ENCODE measurements at regions not wholly inside any gene's neighbourhood (a gene's known extent, or its start where the extent isn't known, plus 50 kb on each side); places are given as distances from the start of the nearest gene placed in this dataset.
"Not testable (repeated sequence)": the region's sequence is repeated elsewhere in the genome, so short reads cannot be mapped to it uniquely, and the experiment has no call there.

DNA sequence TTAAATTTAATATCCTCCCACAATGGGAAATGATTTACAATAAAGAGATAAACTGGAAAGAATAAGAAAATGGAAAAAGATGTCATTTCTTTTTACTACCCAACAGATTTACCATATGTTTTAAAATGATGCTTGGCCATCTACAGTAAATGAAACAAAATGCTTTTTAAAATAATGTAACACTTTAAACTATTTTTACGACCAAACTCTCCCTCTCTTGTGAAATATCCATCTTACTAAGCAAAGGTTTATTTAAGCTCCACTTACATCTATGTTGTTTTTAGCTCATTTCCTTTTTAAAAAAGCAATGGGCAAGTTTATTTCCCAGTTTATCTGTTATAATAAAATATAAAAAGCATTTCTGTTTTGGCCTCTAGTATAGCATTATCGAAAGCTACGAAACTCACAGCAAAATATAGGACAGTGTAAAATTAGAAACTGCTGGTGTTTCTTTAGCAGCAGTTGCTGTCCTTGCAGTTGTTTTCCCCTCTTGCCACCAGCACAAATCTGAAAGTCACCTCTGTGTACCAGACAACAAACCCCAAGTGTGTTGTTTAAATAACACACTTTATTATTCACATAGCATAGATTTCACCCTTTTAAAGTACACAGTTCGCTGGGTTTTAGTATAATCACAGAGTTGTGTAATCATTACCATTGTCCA lies 195.1 kb downstream of the CDRT15L2 start:
- no peak for DNase-seq

DNA sequence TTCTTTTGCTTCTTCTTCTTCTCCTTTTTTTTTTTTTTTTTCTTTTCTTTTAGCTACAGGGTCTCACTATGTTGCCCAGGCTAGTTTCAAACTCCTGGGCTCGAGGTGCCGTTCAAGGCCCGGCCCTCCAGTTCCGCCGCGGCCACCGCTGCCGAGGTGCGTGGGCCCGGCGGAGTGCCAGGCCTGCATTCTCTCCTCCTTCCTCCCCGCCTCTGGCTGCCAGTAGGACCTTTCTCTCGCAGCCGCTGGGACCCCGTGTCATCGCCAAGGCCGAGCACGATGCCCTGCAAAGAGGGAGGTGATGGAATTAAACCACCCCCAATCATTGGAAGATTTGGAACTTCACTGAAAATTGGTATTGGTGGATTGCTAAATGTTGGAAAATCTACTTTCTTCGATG lies 195.8 kb downstream of the CDRT15L2 start:
- DNase-seq = no peak

DNA sequence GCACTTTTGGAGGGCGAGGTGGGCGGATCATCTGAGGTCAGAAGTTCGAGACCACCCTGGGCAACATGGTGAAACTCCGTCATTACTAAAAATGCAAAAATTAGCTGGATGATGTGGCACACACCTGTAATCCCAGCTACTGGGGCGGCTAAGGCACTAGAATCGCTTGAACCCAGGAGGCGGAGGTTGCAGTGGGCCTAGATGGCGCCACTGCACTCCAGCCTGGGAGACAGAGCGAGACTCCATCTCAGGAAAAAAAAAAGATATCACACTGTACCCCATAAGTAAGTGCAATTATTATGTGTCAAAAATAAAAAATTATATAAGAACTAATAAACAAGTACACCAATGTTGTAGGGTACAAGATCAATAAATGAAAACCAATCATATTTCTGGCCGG lies 200.0 kb downstream of the CDRT15L2 start:
- DNase-seq = no peak

DNA sequence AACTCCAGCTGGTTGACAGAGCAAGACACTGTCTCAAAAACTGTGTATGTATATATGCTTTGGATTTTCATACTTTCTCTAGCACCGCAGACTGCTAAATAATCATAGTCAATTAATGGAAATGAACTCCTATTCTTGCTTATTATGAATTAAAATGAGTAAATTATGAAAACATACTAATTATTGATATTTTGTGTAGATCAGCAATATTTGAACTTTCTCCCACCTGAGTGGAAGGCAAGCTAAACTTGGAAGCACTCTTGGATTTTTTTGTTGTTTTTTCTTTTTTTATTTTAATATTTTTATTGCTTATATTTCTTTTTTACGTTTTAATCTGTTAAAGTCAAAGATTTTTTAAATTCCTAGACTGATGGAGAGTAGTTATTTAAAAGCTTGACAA lies 201.7 kb downstream of the CDRT15L2 start:
- no peak for DNase-seq

DNA sequence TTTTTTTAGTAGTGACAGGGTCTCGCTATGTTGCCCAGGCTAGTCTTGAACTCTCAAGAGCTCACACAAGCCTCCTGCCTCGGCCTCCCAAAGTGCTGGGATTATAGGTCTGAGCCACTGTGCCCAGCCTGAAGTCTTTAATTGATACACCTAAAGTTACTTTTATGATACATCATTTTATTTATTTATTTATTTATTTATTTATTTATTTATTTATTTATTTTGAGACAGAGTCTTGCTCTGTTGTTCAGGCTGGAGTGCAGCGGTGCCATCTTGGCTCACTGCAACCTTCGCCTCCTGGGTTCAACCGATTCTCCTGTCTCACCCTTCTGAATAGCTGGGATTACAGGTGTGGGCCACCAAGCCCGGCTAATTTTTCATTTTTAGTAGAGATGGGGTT lies 202.3 kb downstream of the CDRT15L2 start:
- DNase-seq = not testable (repeated sequence)

DNA sequence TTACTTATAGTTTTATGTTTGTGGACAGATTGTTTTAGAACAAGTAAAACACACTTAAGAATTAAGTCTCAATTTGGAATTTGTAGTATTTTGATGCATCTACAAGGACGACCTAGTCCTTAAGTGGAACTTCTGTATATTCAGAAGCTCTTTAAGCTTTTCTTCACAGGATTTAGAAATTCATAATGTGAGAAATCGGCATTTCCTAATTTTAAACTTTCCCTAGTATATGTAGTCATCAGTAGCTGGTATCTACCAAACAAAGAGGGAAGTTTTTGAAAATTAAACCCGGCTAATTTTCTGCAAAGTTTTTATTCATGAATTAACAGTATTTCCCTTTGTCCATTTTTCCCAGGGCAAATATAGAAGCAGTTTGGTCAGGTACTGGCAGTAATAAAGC lies 203.6 kb downstream of the CDRT15L2 start:
- no peak for DNase-seq

DNA sequence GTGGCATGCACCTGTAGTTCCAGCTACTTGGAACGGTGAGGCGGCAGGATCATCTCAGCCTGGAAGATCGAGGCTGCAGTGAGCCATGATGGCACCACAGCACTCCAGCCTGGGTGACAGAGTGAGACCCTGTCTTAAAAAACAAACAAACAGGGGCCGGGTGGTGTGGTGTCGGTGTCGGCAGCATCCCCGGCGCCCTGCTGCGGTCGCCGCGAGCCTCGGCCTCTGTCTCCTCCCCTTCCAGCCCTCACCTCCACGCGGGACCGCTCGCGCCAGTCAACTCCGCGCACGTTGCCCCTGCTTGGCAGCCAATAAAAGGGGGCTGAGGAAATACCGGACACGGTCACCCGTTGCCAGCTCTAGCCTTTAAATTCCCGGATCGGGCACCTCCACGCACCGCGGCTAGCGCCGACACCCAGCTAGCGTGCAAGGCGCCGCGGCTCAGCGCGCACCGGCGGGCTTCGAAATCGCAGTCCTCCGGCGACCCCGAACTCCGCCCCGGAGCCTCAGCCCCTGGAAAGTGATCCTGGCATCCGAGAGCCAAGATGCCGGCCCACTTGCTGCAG lies 204.7 kb downstream of the CDRT15L2 start:
- no peak for DNase-seq

DNA sequence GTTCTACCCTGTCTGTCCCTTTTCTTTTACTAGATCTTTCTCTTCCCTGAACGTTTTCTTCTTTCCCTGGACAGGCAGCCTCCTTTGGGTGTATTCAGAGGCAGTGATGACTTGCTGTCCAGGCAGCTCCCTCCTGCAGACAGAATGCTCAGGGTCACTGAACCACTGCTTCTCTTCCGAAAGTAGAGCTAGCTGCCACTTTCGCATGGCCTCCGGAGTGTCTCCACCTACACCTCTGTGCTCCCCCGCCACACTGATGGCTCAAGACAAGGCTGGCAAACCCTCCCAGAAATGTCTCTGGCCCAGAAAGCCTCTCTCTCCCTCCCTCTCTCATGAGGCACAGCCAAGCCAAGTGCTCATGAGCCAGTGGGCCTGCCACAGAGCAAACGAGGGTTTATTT lies 207.8 kb downstream of the CDRT15L2 start:
- no peak for DNase-seq

DNA sequence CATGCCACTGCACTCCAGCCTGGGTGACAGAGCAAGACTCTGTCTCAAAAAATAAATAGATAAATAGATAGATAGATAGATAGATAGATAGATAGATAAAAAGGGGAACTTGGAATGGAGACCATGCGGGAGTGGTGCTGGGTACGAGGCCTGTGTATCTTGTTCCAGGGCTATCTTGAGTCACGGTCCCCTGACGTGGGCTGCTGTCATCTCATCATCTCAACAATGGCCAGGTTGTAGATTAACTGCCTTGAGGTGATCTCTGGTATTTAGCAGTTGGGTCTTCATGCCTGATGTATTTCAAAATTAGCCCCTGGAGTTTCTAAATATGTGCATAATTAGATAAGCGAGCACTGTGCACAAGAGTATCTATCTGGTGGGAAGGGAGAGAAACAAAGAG lies 212.1 kb downstream of the CDRT15L2 start:
- DNase-seq = no peak

DNA sequence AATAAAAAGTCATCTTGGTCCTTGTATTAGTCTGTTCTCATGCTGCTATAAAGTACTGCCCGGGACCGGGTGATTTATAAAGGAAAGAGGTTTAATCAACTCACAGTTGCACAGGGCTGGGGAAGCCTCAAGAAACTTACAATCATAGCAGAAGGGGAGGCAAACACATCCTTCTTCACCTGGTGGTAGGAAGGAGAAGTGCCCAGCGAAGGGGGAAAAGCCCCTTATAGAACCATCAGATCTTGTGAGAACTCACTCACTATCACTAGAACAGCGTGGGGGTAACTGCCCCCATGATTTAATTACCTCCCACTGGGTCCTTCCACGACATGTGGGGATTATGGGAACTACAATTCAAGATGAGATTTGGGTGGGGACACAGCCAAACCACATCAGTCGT lies 215.0 kb downstream of the CDRT15L2 start:
- DNase-seq = not testable (repeated sequence)

DNA sequence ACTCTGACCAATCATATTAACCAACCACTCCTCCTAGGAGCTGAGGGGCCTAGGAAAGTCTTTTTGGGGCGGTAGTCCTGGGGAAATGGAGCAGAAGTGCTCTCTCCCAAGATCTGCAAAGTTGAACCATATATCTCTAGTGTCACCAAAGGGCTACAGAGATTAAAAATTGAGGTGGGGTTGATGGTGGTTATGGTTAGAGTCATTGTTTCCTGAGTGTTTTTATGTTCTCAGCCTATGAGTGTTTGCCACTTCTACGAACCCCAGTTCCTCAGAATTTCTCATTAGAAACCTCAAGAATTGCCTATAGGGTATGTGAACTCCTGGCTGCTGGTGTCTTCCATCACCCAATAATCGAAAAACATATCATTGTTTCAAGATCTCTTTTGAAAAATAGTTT lies 217.8 kb downstream of the CDRT15L2 start:
- DNase-seq = peak; percentile 0

DNA sequence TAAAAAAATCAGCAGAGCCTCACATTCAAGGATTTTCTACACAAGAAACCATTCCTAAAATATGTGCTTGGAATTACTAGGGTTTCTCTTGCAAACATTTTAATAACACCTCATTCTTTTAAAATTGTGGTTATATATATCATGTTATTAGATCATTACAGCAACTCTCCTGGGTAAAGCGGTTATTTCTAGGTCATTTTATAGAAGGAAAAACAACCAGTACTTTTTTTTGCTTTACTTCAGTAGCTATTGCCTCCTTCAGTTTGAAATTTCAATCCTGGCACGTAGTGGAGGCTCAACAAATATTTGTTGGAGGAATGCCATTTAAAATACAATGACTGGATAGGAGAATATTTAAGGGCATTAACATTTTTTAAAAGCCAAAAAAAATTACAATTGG lies 220.6 kb downstream of the CDRT15L2 start:
- no peak for DNase-seq

DNA sequence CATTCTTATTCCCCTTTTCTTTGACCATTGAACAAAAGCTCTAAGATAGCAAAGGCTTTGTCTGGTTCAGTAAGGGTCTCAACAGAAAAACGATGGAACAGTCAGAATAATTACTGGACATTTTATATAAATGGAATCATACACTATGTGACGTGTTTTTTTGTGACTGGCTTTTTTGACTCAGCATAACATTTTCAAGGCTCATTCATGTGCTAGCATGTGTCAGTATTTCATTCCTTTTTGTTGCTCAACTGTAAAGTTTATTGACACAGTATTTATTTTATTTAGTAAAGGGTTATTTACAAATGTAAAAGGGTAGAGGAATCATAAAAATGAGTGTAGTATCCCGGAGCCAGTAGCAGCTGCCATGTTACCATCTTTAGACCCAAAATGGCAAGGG lies 226.2 kb downstream of the CDRT15L2 start:
- no peak for DNase-seq

DNA sequence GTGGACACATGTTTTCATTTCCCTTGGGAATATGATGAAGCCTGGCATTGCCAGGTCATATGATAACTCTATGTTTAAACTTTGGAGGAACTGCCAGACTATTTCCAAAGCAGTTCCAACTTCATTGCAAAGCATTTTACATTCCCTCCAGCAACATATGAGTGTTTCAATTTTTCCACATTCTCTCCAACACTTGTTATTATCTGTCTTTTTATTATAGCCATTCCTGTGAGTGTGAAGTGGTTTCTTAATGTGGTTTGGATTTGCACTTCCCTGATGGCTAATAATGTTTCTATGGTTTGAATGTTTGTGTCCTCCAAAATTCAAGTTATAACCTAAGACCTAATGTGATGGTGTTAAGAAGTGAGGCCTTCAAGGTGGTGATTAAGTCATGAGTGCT lies 228.0 kb downstream of the CDRT15L2 start:
- DNase-seq = not testable (repeated sequence)

DNA sequence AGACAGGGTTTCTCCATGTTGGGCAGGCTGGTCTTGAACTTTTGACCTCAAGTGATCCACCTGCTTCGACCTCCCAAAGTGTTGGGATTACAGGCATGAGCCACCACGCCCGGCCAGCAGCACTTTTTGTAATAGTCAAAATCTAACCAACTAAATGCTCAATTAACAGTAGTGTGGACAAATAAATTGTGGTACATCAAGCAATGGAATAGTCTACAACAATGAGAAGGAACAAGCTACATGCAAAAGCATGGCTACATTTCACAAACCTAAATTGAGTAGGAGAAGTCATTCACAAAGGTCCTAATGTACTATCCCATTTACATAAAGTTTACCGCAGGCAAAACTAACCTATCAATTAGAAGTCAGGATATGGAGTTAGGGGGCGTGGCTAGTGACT lies 227.4 kb downstream of the USP22 start:
- DNase-seq = not testable (repeated sequence)

DNA sequence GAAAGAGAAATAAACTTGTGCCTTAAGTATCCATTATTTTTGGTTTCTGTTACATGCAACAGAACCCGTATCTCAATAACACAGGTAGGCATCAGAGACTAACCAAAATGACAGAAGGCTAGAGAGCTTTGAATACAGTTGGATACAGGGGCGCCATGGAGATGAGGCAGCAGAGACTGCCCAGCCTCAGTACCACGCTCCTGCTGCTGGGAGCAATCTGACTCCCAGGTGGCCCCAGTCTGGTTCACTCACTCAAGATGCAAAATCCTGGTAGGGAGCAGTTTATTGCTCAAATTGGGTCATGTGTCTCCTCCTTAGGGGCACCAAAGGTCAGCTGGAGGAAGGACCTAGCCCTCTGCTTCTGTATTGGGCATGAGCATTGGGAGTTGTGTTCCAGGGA lies 218.9 kb downstream of the USP22 start:
- no peak for DNase-seq

DNA sequence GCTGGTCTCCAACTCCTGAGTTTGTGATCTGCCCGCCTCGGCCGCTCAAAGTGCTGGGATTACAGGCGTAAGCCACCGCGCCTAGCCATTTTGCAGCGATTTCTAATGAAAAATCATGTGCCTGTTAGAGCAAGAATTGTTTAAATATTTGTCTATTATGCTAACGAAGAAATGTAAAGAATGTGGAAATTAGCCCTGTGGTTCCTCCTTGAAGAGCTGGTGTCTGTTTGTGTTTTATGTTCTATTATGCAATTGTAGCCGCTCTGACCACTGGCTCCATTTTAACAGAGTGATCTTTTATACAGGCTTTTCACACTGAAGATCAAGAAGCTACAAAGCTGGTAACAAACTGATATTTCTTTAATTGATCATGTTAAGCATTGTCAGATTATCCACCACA lies 217.3 kb downstream of the USP22 start:
- no peak for DNase-seq

DNA sequence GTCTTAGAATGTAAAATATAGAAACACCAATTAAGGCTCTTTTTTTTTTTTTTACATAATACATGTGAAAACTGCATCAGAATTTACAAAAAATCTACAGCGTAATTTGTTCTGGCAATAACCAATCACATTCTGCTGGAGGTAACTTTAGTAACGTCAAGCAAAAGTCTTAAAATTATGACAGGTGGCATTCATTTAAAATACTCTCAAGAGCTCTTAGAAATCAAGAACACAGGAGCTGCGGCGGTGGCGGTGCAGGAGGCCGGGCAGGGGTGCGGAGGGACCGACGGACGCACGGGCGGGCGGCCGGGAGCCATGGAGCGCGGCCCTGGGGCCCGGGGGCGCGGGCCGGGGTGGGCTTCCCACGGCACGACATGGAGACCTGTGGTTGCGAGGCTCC lies 202.4 kb downstream of the USP22 start:
- DNase-seq = not testable (repeated sequence)

DNA sequence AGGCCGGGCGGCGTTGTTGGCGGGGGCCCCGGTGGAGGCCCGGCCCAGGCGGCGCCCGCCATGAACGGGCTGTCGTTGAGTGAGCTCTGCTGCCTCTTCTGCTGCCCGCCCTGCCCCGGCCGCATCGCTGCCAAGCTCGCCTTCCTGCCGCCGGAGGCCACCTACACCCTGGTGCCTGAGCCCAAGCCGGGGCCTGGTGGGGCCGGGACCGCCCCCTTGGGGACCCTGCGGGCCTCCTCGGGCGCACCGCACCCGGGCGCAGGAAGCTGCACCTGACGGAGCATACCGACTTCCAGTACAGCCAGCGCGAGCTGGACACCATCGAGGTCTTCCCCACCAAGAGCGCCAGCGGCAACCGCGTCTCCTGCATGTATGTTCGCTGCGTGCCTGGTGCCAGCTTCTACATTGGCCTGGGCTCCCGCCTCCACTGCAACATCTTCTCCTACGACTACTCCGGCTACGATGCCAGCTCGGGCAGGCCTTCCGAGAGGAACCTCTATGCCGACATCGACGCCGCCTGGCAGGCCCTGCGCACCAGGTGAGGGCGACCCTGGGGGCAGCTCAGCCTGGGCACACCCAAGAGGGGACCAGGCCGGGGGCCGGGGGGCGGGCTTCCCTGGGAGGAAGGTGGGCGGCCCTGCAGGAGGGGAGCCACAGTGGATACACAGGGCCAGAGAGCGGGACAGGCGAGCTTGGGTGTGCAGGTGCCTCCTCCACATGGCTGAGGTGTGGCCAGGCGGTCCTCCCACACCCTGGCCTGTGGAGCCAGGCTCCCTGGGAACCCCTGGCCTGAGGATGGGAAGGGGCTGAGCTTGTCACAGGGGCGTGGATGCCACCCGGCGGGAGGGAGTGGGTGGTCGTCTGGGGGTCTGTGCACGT lies 201.6 kb downstream of the USP22 start:
- not testable (repeated sequence) for DNase-seq

DNA sequence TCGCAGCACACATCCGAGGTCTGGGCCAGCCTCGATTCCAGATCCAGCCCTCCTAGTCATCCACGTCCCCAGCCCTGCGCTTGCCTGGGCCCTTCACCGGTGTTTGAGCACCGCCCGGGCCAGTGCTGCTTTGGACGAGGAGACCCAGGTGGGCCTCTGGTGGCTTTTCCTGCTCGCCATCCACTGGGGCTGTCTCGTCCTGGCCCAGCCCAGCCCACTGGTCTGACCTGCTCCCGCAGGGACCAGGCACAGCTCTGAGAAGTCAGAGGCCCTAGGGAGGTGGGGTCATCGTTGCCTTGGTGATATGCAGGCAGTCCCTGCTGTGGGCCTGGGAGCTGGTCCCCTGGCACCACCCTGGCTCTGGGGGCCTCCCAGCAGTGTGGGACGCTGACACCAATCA lies 200.8 kb downstream of the USP22 start:
- not testable (repeated sequence) for DNase-seq

DNA sequence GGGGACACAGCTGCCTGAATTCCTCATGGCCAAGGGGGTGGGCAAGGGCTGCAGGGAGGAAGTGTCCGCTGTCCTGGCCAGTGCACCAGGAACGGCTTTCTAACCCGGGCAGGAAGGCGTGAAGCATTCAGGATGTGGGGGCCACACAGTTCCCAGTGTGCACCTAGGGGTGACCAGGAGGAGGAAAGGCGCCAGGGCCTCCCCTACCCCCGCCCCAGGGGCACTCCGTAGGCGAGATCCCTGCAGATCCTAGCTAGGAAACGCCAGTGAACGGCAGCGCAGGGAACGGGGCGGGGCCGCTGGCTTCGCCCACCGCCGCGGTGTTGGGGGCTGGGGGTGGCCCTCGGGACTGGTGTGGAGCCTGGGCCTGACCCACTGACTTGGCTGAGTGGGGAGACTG lies 199.6 kb downstream of the USP22 start:
- not testable (repeated sequence) for DNase-seq

DNA sequence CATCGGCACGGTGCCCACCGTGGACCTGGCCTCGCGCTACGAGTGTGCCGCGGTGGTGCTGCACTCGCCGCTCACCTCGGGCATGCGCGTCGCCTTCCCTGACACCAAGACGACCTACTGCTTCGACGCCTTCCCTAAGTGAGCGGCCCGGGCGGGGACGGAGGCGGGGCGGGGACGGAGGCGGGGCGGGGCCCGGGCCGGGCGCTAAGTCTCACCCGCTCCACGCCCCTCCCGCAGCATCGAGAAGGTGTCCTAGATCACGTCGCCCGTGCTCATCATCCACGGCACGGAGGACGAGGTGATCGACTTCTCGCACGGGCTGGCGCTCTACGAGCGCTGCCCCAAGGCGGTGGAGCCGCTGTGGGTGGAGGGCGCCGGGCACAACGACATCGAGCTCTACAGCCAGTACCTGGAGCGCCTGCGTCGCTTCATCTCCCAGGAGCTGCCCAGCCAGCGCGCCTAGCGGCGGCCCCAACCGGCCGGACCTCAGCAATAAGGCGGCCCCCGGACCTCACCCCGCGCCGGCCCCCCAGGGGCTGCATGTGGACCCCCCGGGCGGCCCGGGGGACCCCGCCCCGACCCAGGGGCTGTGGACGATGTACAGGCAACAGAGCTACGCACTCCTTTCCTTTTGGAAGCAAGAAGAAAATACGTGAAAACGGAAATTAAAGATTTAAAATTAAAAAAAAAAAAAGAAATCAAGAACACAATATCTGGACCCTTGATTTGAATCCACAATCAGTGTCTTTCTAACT lies 198.8 kb downstream of the USP22 start:
- DNase-seq = peak; percentile 32

DNA sequence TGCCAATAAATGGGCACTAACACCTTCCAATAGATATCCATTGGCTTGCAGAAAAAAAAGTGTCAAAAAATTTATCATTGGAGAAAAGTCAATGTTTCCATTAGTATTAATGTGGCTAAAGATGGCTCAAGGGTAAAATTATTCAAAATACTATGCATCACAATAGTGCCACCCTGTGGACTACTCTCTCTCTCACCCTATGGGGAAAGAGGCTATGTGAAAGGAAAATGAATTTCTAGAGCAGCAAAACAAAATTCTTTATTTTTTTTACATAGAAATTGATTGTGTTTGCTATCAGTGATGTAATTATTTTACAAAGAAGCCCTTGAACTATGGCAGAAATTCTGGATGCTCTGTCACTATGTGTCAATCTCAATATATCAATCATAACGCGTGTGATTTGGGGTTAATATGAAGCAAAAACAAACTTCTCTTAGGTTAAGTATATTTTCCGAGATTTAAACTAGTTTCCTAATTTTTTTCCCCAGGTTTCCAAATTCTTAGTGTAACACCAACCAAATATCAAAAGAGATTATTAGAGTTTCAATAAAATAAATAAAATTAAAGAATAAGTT lies 193.9 kb downstream of the USP22 start:
- not testable (repeated sequence) for DNase-seq

Data from CD4-positive, alpha-beta T cell treated with Interleukin-17A for 1 hour (primary cell).